Mesodermal cell (in vitro differentiated cells): ENCODE measurements at regions not wholly inside any gene's neighbourhood (a gene's known extent, or its start where the extent isn't known, plus 50 kb on each side); places are given as distances from the start of the nearest gene placed in this dataset.

ENCODE experiments used
- H3K27ac ChIP-seq: 2 replicates; pipeline ENCODE4 v1.7.0; 2013; ENCODE audit warnings: mild to moderate bottlenecking, low read depth, low read length, moderate library complexity; ENCODE audit not compliant: severe bottlenecking
- H3K36me3 ChIP-seq: 2 replicates; pipeline ENCODE4 v1.7.1; 2013; ENCODE audit warnings: mild to moderate bottlenecking, low read length, moderate library complexity; ENCODE audit not compliant: control insufficient read depth, insufficient read depth
- H3K4me1 ChIP-seq: one replicate; pipeline ENCODE4 v1.7.1; 2013; ENCODE audit warnings: mild to moderate bottlenecking, low read length; ENCODE audit not compliant: insufficient read depth, control insufficient read depth, poor library complexity, severe bottlenecking
- H3K4me3 ChIP-seq: 2 replicates; pipeline ENCODE4 v1.7.0; 2013; ENCODE audit warnings: low read length, control low read depth, mild to moderate bottlenecking; ENCODE audit not compliant: insufficient read depth, poor library complexity, severe bottlenecking; ENCODE audit errors: extremely low read depth
- H3K9me3 ChIP-seq: 2 replicates; pipeline ENCODE4 v1.7.1; 2013; ENCODE audit warnings: mild to moderate bottlenecking, low read length, moderate library complexity; ENCODE audit not compliant: control insufficient read depth
- WGBS, 2 experiments: methylation state at CpG; one replicate each; pipeline ENCODE4 v1.1.5; 2013; ENCODE audit warnings: missing lambda C conversion rate in 2 of 2; ENCODE audit not compliant: insufficient coverage in 2 of 2; 5-methylcytosine and 5-hydroxymethylcytosine counted together

- Histone ChIP-seq H3K27ac (no peak overlapping the region), H3K9me3 (no peaks in the 10 kb centered on the region), H3K36me3 (no peaks in the 10 kb centered on the region), H3K4me1 (no peaks in the 10 kb centered on the region), H3K4me3 (no peak overlapping the region)
- 83 to 85% methylated on average over 13 to 14 of the region's 14 CpGs for WGBS, 2 experiments
Observed at GRCh38 chr10:111151595-111152307, 74.9 kb downstream of the ADRA2A start.

- H3K4me3 ChIP-seq, result no peak overlapping the region
- H3K4me1 ChIP-seq, result no peaks in the 10 kb centered on the region
- no peak overlapping the region for H3K27ac ChIP-seq
- no peaks in the 10 kb centered on the region for H3K36me3 ChIP-seq
- WGBS, 2 experiments, result 89 to 100% methylated on average over 1 to 2 of the region's 2 CpGs
- no peaks in the 10 kb centered on the region for H3K9me3 ChIP-seq
Observed at GRCh38 chr10:111156754-111157153, 79.9 kb downstream of the ADRA2A start.

DNA sequence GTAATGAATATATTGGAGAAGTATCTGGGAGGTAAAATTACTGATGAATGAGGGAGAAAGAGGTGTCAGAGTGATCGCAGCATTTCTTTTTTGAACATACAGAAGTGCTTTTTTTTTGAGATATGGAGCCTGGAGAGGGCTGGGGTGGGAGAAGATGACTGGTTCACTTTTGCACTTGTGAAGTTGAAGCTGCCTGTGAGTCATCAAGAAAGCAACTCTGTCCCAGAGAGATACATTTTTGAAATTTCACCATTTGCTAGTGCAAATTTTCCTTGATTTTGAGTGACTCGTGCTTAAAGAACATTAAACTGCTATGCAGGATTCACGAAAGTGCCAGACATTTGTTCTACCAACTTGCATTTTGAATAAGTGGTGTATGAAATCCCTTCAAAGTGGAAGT is 81.8 kb downstream of the ADRA2A start:
- Histone ChIP-seq H3K9me3 (no peaks in the 10 kb centered on the region), H3K27ac (no peak overlapping the region), H3K36me3 (no peaks in the 10 kb centered on the region), H3K4me1 (no peaks in the 10 kb centered on the region), H3K4me3 (no peak overlapping the region)
- WGBS, 2 experiments, result 84 to 88% methylated on average over 3 of the region's 3 CpGs

- no peak overlapping the region for H3K27ac ChIP-seq
- no peak overlapping the region for H3K4me3 ChIP-seq
- H3K36me3 ChIP-seq, result no peaks in the 10 kb centered on the region
- no peaks in the 10 kb centered on the region for H3K9me3 ChIP-seq
- WGBS, 2 experiments, result 79 to 89% methylated on average over 3 of the region's 7 CpGs
- no peaks in the 10 kb centered on the region for H3K4me1 ChIP-seq
Observed at GRCh38 chr10:111161109-111161874, 84.5 kb downstream of the ADRA2A start.

- Histone ChIP-seq H3K36me3 (no peaks in the 10 kb centered on the region), H3K9me3 (no peaks in the 10 kb centered on the region), H3K4me1 (peaks cover 3% of the 10 kb centered on the region), H3K4me3 (no peak overlapping the region), H3K27ac (no peak overlapping the region)
- 83 to 100% methylated on average over 1 of the region's 1 CpG for WGBS, 2 experiments
Observed at GRCh38 chr10:111171183-111171582, 94.4 kb downstream of the ADRA2A start.

- Histone ChIP-seq H3K36me3 (no peaks in the 10 kb centered on the region), H3K4me1 (peaks cover 3% of the 10 kb centered on the region), H3K9me3 (no peaks in the 10 kb centered on the region), H3K27ac (no peak overlapping the region), H3K4me3 (no peak overlapping the region)
- WGBS, 2 experiments, result 86 to 90% methylated on average over 3 of the region's 3 CpGs
Observed at GRCh38 chr10:111175787-111176186, 99.0 kb downstream of the ADRA2A start.

- no peaks in the 10 kb centered on the region for H3K36me3 ChIP-seq
- H3K4me1 ChIP-seq, result peaks cover 3% of the 10 kb centered on the region
- H3K9me3 ChIP-seq, result no peaks in the 10 kb centered on the region
- no peak overlapping the region for H3K4me3 ChIP-seq
- 100% methylated on average over 1 of the region's 2 CpGs for WGBS, 2 experiments
- no peak overlapping the region for H3K27ac ChIP-seq
Observed at GRCh38 chr10:111177379-111177778, 100.5 kb downstream of the ADRA2A start.

- Histone ChIP-seq H3K27ac (no peak overlapping the region), H3K4me3 (no peak overlapping the region), H3K36me3 (no peaks in the 10 kb centered on the region), H3K9me3 (no peaks in the 10 kb centered on the region), H3K4me1 (peaks cover 3% of the 10 kb centered on the region)
- WGBS, 2 experiments, result 68% methylated on average over 2 of the region's 2 CpGs; no CpG with 5 or more reads in 1 of the 2 experiments
Observed at GRCh38 chr10:111179514-111179913, 102.7 kb downstream of the ADRA2A start.

- H3K4me1 ChIP-seq, result no peaks in the 10 kb centered on the region
- no peaks in the 10 kb centered on the region for H3K36me3 ChIP-seq
- H3K27ac ChIP-seq, result no peak overlapping the region
- H3K4me3 ChIP-seq, result no peak overlapping the region
- 91 to 100% methylated on average over 1 of the region's 1 CpG for WGBS, 2 experiments
- no peaks in the 10 kb centered on the region for H3K9me3 ChIP-seq
Observed at GRCh38 chr10:111186358-111186757, 109.5 kb downstream of the ADRA2A start.

DNA sequence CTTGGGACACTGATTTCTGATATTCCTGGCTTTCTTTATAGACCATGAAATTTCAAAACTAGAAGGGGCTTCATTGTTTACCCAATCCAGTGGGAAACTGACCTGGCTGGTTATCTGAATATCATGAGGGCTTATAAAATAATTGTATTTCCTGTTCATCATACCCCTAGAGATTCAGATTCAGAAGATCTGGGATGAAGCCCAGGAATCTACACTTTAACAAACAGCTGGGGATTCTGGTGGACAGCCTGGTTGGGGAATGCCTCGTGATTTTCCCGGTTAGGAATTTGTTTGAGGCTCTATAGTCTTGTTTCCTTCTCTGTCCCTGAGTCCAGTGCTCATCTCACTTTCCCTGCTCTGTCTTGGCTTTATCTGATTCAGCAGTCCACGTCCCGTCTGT is 110.3 kb downstream of the ADRA2A start:
- 83 to 95% methylated on average over 2 to 4 of the region's 4 CpGs for WGBS, 2 experiments

DNA sequence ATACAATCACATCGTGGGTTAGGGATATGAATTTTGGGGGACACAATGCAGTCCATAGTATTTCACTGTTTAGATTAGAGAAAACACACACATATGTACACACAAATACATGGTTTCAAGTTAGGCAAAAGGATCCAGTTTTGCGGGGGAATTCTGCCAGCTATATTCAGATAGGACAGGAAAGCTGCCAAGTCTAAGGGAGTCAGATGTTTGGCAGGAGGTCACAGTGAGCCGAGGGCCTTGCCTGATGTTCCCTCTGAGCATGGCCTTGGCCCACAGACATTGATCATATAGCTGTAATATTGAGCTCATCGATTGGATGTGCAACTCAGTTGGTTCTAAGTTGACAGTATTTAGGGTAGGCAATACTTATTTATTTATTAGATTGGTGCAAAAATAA is 122.8 kb downstream of the ADRA2A start:
- Histone ChIP-seq H3K36me3 (no peaks in the 10 kb centered on the region), H3K27ac (no peak overlapping the region), H3K4me3 (no peak overlapping the region), H3K9me3 (no peaks in the 10 kb centered on the region), H3K4me1 (no peaks in the 10 kb centered on the region)
- WGBS, 2 experiments, result 90 to 94% methylated on average over 1 to 2 of the region's 4 CpGs

More for the DNA sequence above, 110.3 kb downstream of the ADRA2A start:
- Histone ChIP-seq H3K9me3 (no peaks in the 10 kb centered on the region), H3K27ac (no peak overlapping the region), H3K36me3 (no peaks in the 10 kb centered on the region), H3K4me1 (no peaks in the 10 kb centered on the region), H3K4me3 (no peak overlapping the region)
